HEK293T (cell line): ENCODE measurements at regions not wholly inside any gene's neighbourhood (a gene's known extent, or its start where the extent isn't known, plus 50 kb on each side); places are given as distances from the start of the nearest gene placed in this dataset.

ENCODE experiments used
- CTCF ChIA-PET: fragments of 350-600 bp; formaldehyde crosslinking; extraction: SDS; loops from one replicate; lab custom pipeline; 2021; ENCODE audit warnings: antibody characterized with exemption, inconsistent platforms; lab: Yijun Ruan, JAX
- POLR2A ChIA-PET: fragments of 350-600 bp; formaldehyde crosslinking; extraction: SDS; loops from one replicate; lab custom pipeline; 2020; ENCODE audit warnings: antibody characterized with exemption, inconsistent platforms; lab: Yijun Ruan, JAX
- DNase-seq: peaks from one replicate; pipeline ENCODE4 v3.0.0; 2012; ENCODE audit warnings: mixed read lengths; ENCODE audit errors: extremely low spot score
- ARNT ChIP-seq: fragments of 450-650 bp; IDR thresholded peaks from 2 replicates; pipeline ENCODE4 v1.6.1; 2017; ENCODE audit warnings: mild to moderate bottlenecking
- BHLHE40 ChIP-seq: fragments of 450-650 bp; IDR thresholded peaks from 2 replicates; pipeline ENCODE4 v1.6.1; 2016; ENCODE audit warnings: mild to moderate bottlenecking, moderate library complexity, borderline replicate concordance
- CTBP1 ChIP-seq: fragments of 450-650 bp; IDR thresholded peaks from 2 replicates; pipeline ENCODE4 v1.6.1; 2016; ENCODE audit warnings: borderline replicate concordance
- ELF4 ChIP-seq: fragments of 450-650 bp; IDR thresholded peaks from 2 replicates; pipeline ENCODE4 v1.6.1; 2017; ENCODE audit warnings: antibody characterized with exemption
- FOXA1 ChIP-seq: fragments of 450-650 bp; IDR thresholded peaks from 2 replicates; pipeline ENCODE4 v1.6.1; 2016; ENCODE audit warnings: mild to moderate bottlenecking
- FOXK2 ChIP-seq: fragments of 450-650 bp; IDR thresholded peaks from 2 replicates; pipeline ENCODE4 v1.6.1; 2016; ENCODE audit warnings: mild to moderate bottlenecking
- FOXM1 ChIP-seq: fragments of 450-650 bp; IDR thresholded peaks from 2 replicates; pipeline ENCODE4 v1.6.1; 2017; ENCODE audit warnings: mild to moderate bottlenecking, borderline replicate concordance
- HDGF ChIP-seq: fragments of 450-650 bp; IDR thresholded peaks from 2 replicates; pipeline ENCODE4 v1.6.1; 2017; ENCODE audit warnings: antibody characterized with exemption, borderline replicate concordance
- L3MBTL2 ChIP-seq: fragments of 450-650 bp; conservative IDR thresholded peaks from 2 replicates; pipeline ENCODE4 v1.6.1; 2016; ENCODE audit warnings: mild to moderate bottlenecking
- LEF1 ChIP-seq: fragments of 450-650 bp; IDR thresholded peaks from 2 replicates; pipeline ENCODE4 v1.6.1; 2017; ENCODE audit warnings: mild to moderate bottlenecking, borderline replicate concordance
- NFRKB ChIP-seq: fragments of 450-650 bp; IDR thresholded peaks from 2 replicates; pipeline ENCODE4 v1.6.1; 2016; ENCODE audit warnings: mild to moderate bottlenecking, moderate library complexity
- PKNOX1 ChIP-seq: fragments of 450-650 bp; IDR thresholded peaks from 2 replicates; pipeline ENCODE4 v1.6.1; 2016
- SP1 ChIP-seq: fragments of 450-650 bp; IDR thresholded peaks from 2 replicates; pipeline ENCODE4 v1.6.1; 2017
- SUZ12 ChIP-seq: fragments of 450-650 bp; IDR thresholded peaks from 2 replicates; pipeline ENCODE4 v1.6.1; 2016; ENCODE audit warnings: mild to moderate bottlenecking
- TARDBP ChIP-seq: fragments of 450-650 bp; IDR thresholded peaks from 2 replicates; pipeline ENCODE4 v1.6.1; 2016
- ZNF384 ChIP-seq: fragments of 450-650 bp; IDR thresholded peaks from 2 replicates; pipeline ENCODE4 v1.6.1; 2016

- CTCF ChIA-PET: no interaction called here
- no peak for DNase-seq
- POLR2A ChIA-PET: no interaction called here
- no peak for TF ChIP-seq NFRKB
- TF ChIP-seq SP1: no peak
- TF ChIP-seq CTBP1: no peak
- no peak for TF ChIP-seq PKNOX1
- TF ChIP-seq FOXA1: no peak
Measured at GRCh38 chrX:94414746-94415145, 740.7 kb downstream of the FAM133A start.

- DNase-seq: no peak
- CTCF ChIA-PET: no interaction called here
- POLR2A ChIA-PET: no interaction called here
- TF ChIP-seq HDGF (no peak), SUZ12 (no peak), TARDBP (no peak), LEF1 (no peak), FOXA1 (no peak), NFRKB (no peak), SP1 (no peak), FOXK2 (no peak), ARNT (no peak), ZNF384 (no peak), FOXM1 (no peak), L3MBTL2 (no peak), CTBP1 (no peak), BHLHE40 (no peak), ELF4 (no peak), PKNOX1 (no peak)
Measured at GRCh38 chrX:94418065-94418464, 744.1 kb downstream of the FAM133A start.

DNA sequence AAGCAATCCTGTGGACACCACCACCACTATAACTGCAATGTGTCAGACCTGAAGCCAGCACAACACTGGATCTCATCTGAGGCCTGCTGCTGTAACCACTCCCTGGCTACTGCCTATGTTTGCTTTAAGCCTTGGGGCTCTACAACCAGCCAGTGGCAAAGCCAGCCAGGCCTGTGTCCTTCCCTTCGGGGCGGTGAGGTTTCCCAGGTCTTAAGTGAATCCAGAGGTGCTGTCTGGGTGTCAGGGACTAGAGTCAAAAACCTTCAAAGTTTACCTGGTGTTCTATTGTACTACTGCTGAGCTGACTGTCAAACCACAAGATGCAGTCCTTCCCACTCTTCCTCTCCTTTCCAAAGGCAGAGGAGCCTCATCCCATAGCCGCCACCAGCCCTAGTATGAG, 750.5 kb downstream of the FAM133A start:
- CTCF ChIA-PET: no interaction called here
- POLR2A ChIA-PET: no interaction called here
- DNase-seq: no peak
- no peak for TF ChIP-seq FOXM1
- TF ChIP-seq CTBP1: no peak
- TF ChIP-seq NFRKB: no peak
- no peak for TF ChIP-seq ZNF384
- TF ChIP-seq HDGF: no peak
- no peak for TF ChIP-seq SP1
- TF ChIP-seq TARDBP: no peak
- no peak for TF ChIP-seq PKNOX1
- no peak for TF ChIP-seq SUZ12
- TF ChIP-seq FOXK2: no peak
- TF ChIP-seq BHLHE40: no peak
- TF ChIP-seq ELF4: no peak
- no peak for TF ChIP-seq L3MBTL2
- TF ChIP-seq LEF1: no peak
- no peak for TF ChIP-seq FOXA1
- no peak for TF ChIP-seq ARNT

GRCh38 chrX:94430091-94430490, 756.1 kb downstream of the FAM133A start:
- ChIA-PET CTCF (no interaction called here), POLR2A (no interaction called here)
- DNase-seq: no peak
- TF ChIP-seq FOXM1 (no peak), HDGF (no peak), FOXA1 (no peak), SP1 (no peak), SUZ12 (no peak)

DNA sequence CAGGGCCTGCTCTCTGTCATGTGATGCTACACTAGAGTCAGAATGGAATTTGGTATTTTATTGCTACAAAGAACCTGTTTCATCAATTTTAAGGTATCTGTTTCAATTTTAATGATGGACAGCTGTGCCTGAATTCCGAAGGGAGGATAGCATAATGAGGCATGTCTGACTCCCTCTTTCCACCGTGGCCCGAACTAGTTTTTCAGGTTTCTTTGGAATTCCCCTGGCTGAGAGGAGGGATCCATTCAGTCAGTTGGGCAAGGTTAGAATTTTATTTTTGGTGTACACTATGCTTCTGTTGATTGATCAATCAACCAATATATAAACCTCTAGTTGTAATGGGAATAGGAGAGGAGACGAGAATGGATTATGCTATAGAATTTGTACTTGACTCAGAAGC, 761.8 kb downstream of the FAM133A start:
- DNase-seq: no peak
- no peak for TF ChIP-seq L3MBTL2
- TF ChIP-seq ARNT: no peak
- no peak for TF ChIP-seq SUZ12
- no peak for TF ChIP-seq TARDBP
- TF ChIP-seq FOXA1: no peak
- no peak for TF ChIP-seq FOXM1
- no peak for TF ChIP-seq ELF4
- no peak for TF ChIP-seq CTBP1
- TF ChIP-seq NFRKB: no peak
- TF ChIP-seq SP1: no peak
- no peak for TF ChIP-seq PKNOX1
- no peak for TF ChIP-seq ZNF384
- TF ChIP-seq LEF1: no peak
- TF ChIP-seq FOXK2: no peak
- TF ChIP-seq BHLHE40: no peak
- POLR2A ChIA-PET: no interaction called here
- CTCF ChIA-PET: no interaction called here

DNA sequence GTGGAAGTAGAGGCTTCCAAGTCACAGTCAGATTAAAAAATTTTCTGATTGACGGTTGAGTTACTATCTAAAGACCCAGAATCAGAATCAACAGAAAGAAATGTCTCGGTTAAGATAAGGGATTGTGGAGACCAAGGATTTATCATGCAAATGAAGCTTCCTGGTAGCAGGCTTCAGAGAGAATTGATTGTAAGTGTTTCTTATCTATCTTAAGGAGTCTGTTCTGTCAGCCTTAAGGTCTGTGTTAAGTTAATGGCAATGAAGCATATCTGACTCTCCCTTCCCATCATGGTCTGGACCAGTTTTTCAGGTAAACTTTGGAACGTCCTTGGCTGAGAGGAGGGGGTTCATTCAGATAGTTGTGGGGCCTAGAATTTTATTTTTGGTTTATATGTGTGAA, 780.2 kb downstream of the FAM133A start:
- CTCF ChIA-PET: no interaction called here
- DNase-seq: no peak
- TF ChIP-seq FOXM1 (no peak), TARDBP (no peak), LEF1 (no peak), FOXA1 (no peak), ARNT (no peak), ELF4 (no peak), SUZ12 (no peak), CTBP1 (no peak)
- POLR2A ChIA-PET: no interaction called here
